Stimulated activated CD8-positive, alpha-beta memory T cell treated with anti-CD3 and anti-CD28 coated beads, Interleukin-7, amount 100 ng/mL, for 24 hours (primary cell): ENCODE measurements at regions not wholly inside any gene's neighbourhood (a gene's known extent, or its start where the extent isn't known, plus 50 kb on each side); places are given as distances from the start of the nearest gene placed in this dataset.

ENCODE experiments used
- DNase-seq: peaks from one replicate; pipeline ENCODE4 v3.0.0-alpha.2; 2020; ENCODE audit warnings: low read depth

DNA sequence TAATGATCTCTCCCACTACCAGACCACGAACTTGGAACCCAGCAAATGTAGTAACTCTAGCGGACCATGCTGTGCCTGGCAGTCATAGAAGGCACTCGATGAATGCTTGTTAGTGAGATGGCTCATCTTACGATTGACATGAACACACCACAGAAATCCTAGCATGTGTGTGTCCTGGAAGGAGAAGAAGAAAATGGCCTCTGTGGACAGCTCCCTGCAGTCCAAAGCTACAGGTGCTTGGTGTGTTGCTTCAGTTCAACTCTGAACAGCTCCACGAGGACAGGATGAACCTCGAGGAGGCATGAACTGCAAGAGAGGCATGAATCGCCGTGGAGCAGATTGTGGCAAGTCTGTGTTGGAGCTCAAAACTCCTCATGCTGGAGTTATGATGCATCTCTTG lies 93.5 kb downstream of the KLF6 start:
- no peak for DNase-seq

- DNase-seq: no peak
Observed at GRCh38 chr10:3689871-3690510, 95.0 kb downstream of the KLF6 start.

DNA sequence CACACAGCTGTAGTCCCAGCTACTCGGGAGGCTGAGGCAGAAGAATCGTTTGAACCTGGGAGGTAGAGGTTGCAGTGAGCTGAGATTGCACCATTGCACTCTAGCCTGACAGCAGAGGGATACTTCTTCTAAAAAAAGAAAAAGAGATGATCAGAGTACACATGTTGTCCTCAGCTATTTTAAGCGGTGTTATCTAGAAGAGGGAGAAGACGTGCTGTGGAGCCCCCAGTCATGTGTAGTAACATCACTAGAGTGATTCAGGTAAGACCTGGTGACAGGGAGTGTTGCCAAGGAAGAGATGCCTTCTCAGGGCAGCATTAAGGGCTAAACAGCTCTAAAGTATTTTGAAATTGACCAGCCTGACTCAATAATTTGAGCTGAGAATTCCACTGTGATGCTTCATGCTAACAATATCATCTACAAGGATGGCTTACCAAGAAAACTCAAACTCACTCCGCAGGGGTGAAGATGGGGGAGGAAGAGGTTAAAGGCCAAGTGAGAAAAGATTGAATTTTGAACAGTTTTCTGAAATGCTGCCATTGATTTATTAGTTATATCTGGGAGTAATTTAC lies 97.4 kb downstream of the KLF6 start:
- DNase-seq: no peak

GRCh38 chr10:3685384-3685783 lies 99.6 kb downstream of the KLF6 start:
- DNase-seq: no peak

- DNase-seq: no peak
Observed at GRCh38 chr10:3684891-3685290, 100.1 kb downstream of the KLF6 start.

- DNase-seq: no peak
Observed at GRCh38 chr10:3683560-3683959, 101.4 kb downstream of the KLF6 start.

- no peak for DNase-seq
Observed at GRCh38 chr10:3682745-3683144, 102.3 kb downstream of the KLF6 start.

GRCh38 chr10:3681642-3682554 lies 103.1 kb downstream of the KLF6 start:
- DNase-seq: no peak

DNA sequence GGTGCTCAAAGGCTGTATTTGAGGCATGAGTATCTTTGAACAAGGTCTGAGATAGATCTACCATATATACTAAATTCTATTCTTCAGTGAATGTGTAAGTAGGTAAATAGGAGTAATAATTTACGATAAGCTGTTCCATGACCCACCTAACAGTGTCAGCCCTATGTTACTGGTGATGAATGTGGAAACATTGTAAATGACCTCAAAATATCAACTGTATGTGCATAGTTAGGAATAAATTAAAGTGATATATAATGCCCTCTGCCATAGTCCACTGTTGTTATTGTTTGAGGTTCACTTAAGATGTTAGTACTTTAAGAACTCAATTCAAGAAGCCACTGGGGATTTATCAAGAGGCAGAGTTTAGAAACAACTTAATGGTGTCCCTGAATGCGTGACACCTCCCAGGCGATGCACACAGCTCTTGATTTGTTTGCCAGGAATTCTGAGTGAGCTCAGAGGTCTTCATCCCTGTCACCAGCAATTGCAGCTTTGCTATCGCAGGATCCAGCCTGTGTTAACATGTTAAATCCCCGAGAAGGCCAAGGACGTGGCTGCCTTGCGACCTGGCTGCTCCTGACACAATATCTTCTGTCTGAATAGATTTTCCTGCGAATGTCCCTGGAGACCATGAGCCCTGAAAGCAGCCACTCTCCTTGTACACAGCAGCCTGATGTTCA lies 104.9 kb downstream of the KLF6 start:
- DNase-seq: no peak

- no peak for DNase-seq
Observed at GRCh38 chr10:3678629-3679227, 106.3 kb downstream of the KLF6 start.

- no peak for DNase-seq
Observed at GRCh38 chr10:3676564-3676963, 108.4 kb downstream of the KLF6 start.

GRCh38 chr10:3672220-3672619 lies 112.8 kb downstream of the KLF6 start:
- DNase-seq: no peak

GRCh38 chr10:3671386-3671955 lies 113.5 kb downstream of the KLF6 start:
- no peak for DNase-seq

DNA sequence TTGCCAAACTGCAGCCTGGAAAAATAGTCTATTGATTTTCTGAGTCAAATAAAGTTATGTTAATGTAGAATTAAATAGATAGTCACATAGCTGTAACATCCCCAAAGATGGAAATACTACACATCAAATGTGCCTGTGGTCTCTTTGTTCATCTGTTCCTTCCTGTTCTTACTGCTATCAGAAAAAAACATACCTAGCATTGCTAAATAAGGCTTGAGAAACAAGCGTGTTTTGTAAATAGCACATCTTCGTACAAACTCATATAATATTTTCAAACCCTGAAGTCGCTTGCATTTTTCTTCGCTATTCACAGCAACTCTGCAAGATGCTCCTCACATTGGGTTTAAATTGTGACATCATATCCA lies 116.1 kb downstream of the KLF6 start:
- no peak for DNase-seq

DNA sequence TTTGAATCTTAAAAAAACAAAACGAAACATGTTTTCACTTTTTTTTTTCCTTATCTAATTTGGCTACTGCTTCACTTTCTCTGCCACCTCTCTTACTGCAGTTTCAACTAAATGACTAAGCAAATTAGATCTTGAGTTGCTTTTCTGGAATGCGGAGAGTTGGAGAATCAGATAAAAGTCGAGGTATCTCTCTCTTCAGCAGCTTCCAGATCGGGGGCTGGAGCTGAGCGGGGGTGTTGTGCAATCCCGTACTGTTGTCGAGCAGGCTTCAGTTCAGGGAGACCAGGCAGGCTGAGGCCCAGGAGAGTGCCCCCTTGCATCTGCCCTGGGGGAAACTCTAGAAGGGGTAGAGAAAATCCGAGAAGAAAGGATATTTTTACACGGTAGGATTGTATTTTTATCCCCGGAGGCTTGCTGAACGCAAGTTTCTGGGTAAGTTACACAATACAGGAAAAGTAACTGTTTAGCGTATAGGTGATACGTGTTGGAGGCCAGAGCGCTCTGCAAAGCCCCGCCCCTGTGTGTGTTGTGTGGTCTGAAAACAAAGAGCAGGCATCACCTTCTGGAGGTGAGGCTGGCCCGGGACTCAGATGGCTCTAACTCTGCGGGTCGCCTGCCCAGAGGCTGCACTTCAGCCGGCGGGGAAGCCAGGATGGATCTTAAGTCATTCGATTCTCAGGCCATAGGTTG lies 116.6 kb downstream of the KLF6 start:
- no peak for DNase-seq

- no peak for DNase-seq
Observed at GRCh38 chr10:3666525-3667302, 118.3 kb downstream of the KLF6 start.

GRCh38 chr10:3665316-3665908 lies 119.6 kb downstream of the KLF6 start:
- DNase-seq: no peak

DNA sequence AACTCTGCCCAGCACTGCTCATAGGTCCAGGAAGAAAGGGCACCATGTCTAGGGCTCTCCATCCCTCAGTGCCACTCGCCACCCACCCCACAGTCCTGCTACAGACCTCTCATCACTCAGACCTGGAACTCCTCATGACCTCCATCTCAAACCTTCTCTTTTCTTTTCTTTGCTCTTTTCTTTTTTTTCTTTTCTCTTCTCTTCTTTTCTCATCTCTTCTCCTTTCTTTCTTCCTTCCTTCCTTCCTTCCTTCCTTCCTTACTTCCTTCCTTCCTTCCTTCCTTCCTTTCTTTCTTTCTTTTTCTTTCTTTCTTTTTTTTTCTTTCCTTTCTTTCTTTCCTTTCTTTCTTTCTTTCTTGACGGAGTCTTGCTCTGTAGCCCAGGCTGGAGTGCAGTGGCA lies 122.2 kb downstream of the KLF6 start:
- no peak for DNase-seq

DNA sequence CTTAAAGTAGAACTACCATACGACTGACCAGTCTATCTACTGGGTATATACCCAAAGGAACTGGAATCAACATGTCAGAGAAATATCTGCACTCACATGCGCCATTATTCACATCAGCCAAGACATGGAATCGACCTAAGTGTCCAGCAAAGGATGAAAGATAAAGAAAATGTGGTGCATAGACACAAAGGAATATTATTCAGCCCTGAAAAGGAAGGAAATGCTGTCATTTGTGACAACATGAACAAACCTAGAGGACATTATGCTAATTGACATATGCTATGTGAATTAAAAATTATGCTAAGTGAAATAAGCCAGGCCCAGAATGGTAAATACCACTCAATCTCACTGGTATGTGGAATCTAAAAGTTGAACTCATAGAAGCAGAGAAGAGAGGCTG lies 123.7 kb downstream of the KLF6 start:
- no peak for DNase-seq

GRCh38 chr10:3660753-3661152 lies 124.3 kb downstream of the KLF6 start:
- DNase-seq: no peak
